ENCODE measurements at regions not wholly inside any gene's neighbourhood (a gene's known extent, or its start where the extent isn't known, plus 50 kb on each side); places are given as distances from the start of the nearest gene placed in this dataset.

DNA sequence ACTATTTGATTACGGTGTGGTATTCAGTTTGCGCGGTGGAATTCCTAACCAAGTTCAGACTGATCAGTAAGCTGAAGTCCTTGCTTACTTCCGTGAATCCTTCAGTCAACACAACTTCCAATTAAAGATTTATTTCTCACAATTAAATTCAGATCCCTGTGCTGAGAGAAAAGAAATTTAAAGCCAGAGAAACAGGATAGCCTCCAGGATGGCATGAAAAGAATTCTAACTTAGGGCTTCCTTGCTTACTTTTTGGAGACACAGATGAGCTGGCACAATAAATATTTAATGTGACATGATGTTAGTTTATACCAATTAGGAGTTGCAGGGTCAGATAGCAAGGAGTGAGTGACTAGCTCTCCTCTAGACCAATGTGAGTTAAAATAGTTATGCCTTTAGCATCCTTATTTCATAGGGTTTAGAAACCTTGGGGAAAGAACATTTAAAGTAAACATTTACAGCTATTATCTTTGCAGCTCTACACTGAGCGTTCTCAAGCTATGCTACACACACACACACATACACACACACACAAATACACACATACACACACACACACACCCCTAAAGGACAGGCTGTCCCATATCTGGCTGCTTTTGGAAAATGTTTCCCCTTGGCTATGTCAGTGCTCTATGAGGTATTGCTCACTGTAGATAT, 151.0 kb downstream of the TRIB2 start:
- H3K9me3 ChIP-seq (ENCODE audit: control insufficient read depth, insufficient read depth, low read depth, low read length), result no peaks in the 10 kb centered on the region
- no peak overlapping the region for H3K4me3 ChIP-seq (ENCODE audit: low read depth, low read length)
- CTCF ChIA-PET, result interaction anchor here (1.0 kb wide), 1 partner anchor 139 kb away, joined by 5 read pairs; no protein-coding TSS in a partner anchor
- POLR2A ChIA-PET, result no interaction called here
- TF ChIP-seq, protein P1, sequence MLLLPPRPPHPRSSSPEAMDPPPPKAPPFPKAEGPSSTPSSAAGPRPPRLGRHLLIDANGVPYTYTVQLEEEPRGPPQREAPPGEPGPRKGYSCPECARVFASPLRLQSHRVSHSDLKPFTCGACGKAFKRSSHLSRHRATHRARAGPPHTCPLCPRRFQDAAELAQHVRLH (tag by site-specific recombination; IDR thresholded peaks at IDR 0.05), result no peak
- TF ChIP-seq, protein P2, sequence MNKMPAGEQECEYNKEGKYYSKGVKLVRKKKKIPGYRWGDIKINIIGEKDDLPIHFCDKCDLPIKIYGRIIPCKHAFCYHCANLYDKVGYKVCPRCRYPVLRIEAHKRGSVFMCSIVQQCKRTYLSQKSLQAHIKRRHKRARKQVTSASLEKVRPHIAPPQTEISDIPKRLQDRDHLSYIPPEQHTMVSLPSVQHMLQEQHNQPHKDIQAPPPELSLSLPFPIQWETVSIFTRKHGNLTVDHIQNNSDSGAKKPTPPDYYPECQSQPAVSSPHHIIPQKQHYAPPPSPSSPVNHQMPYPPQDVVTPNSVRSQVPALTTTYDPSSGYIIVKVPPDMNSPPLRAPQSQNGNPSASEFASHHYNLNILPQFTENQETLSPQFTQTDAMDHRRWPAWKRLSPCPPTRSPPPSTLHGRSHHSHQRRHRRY (tag by site-specific recombination; IDR thresholded peaks at IDR 0.05), result no peak
- TF ChIP-seq ZNF48 (tag by site-specific recombination; IDR thresholded peaks at IDR 0.05), result no peak
- no peak for TF ChIP-seq ZNF677 (tag by site-specific recombination; IDR thresholded peaks at IDR 0.05)
- TF ChIP-seq ZNF211 (tag by site-specific recombination; IDR thresholded peaks at IDR 0.05; ENCODE audit: low read depth), result no peak
- no peak for TF ChIP-seq ZNF596 (tag by site-specific recombination; IDR thresholded peaks at IDR 0.05)
- TF ChIP-seq, protein P3, sequence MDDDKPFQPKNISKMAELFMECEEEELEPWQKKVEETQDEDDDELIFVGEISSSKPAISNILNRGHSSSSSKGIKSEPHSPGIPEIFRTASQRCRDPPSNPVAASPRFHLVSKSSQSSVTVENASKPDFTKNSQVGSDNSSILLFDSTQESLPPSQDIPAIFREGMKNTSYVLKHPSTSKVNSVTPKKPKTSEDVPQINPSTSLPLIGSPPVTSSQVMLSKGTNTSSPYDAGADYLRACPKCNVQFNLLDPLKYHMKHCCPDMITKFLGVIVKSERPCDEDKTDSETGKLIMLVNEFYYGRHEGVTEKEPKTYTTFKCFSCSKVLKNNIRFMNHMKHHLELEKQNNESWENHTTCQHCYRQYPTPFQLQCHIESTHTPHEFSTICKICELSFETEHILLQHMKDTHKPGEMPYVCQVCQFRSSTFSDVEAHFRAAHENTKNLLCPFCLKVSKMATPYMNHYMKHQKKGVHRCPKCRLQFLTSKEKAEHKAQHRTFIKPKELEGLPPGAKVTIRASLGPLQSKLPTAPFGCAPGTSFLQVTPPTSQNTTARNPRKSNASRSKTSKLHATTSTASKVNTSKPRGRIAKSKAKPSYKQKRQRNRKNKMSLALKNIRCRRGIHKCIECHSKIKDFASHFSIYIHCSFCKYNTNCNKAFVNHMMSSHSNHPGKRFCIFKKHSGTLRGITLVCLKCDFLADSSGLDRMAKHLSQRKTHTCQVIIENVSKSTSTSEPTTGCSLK (tag by site-specific recombination; IDR thresholded peaks at IDR 0.05), result no peak
- TF ChIP-seq, protein P4, sequence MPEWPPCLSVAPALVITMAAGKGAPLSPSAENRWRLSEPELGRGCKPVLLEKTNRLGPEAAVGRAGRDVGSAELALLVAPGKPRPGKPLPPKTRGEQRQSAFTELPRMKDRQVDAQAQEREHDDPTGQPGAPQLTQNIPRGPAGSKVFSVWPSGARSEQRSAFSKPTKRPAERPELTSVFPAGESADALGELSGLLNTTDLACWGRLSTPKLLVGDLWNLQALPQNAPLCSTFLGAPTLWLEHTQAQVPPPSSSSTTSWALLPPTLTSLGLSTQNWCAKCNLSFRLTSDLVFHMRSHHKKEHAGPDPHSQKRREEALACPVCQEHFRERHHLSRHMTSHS (tag by site-specific recombination; IDR thresholded peaks at IDR 0.05), result no peak
- no peak for TF ChIP-seq ZBTB20 (tag by site-specific recombination; IDR thresholded peaks at IDR 0.05)
- TF ChIP-seq MYNN (tag by site-specific recombination; IDR thresholded peaks at IDR 0.05; ENCODE audit: borderline replicate concordance), result no peak
- TF ChIP-seq ZNF311 (tag by site-specific recombination; IDR thresholded peaks at IDR 0.05; ENCODE audit: borderline replicate concordance), result no peak
- no peak for TF ChIP-seq BCL11A (tag by site-specific recombination; IDR thresholded peaks at IDR 0.05; ENCODE audit: low read depth)
- no peak for TF ChIP-seq HOXD13 (CRISPR knock-in tag; IDR thresholded peaks at IDR 0.05; ENCODE audit: borderline replicate concordance)
- H3K27ac ChIP-seq (ENCODE audit: extremely low read depth, low read depth, low read length), result no peak overlapping the region
- no peaks in the 10 kb centered on the region for H3K36me3 ChIP-seq (ENCODE audit: control insufficient read depth in 2 of 2, insufficient read depth in 1 of 2, low read length in 2 of 2)
- H3K4me1 ChIP-seq (ENCODE audit: control insufficient read depth, insufficient read depth, low read length), result no peaks in the 10 kb centered on the region

DNA sequence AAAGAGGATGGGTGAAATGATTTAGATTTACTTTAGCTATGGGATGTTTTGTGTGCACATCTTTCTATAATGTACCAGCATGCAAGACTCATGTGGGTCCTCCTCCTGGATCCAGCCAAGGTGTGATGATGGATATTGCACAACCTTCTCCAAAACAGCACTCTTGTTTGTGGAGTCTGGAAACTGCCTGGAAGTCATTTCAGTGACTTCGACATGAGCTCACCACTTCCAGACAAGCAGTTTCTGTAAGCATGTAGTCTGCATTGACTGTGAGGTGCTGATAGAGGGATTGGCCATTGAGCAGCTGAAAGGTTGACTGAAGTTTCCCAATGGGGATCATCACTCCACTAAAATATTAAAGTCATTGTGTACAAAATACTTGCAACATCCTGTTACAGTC, 154.0 kb downstream of the TRIB2 start:
- H3K9me3 ChIP-seq (ENCODE audit: control insufficient read depth, insufficient read depth, low read depth, low read length), result no peaks in the 10 kb centered on the region
- H3K4me1 ChIP-seq (ENCODE audit: control insufficient read depth, insufficient read depth, low read length), result no peaks in the 10 kb centered on the region
- H3K27ac ChIP-seq (ENCODE audit: extremely low read depth, low read depth, low read length), result no peak overlapping the region
- CTCF ChIA-PET, result interaction anchor here (1.4 kb wide), 1 partner anchor 136 kb away, joined by 3 read pairs; no protein-coding TSS in a partner anchor
- POLR2A ChIA-PET, result no interaction called here
- TF ChIP-seq ZNF501 (tag by site-specific recombination; IDR thresholded peaks at IDR 0.05) (no peak), YY2 (tag by site-specific recombination; IDR thresholded peaks at IDR 0.05) (no peak), ZNF157 (tag by site-specific recombination; IDR thresholded peaks at IDR 0.05) (no peak), ZNF560 (tag by site-specific recombination; IDR thresholded peaks at IDR 0.05; ENCODE audit: borderline replicate concordance) (no peak), ZNF600 (tag by site-specific recombination; IDR thresholded peaks at IDR 0.05) (no peak), ZNF677 (tag by site-specific recombination; IDR thresholded peaks at IDR 0.05) (no peak), ZNF311 (tag by site-specific recombination; IDR thresholded peaks at IDR 0.05; ENCODE audit: borderline replicate concordance) (no peak), ZNF112 (tag by site-specific recombination; IDR thresholded peaks at IDR 0.05) (no peak), ZNF529 (tag by site-specific recombination; IDR thresholded peaks at IDR 0.05; ENCODE audit: insufficient replicate concordance) (no peak)
- TF ChIP-seq, protein P5, sequence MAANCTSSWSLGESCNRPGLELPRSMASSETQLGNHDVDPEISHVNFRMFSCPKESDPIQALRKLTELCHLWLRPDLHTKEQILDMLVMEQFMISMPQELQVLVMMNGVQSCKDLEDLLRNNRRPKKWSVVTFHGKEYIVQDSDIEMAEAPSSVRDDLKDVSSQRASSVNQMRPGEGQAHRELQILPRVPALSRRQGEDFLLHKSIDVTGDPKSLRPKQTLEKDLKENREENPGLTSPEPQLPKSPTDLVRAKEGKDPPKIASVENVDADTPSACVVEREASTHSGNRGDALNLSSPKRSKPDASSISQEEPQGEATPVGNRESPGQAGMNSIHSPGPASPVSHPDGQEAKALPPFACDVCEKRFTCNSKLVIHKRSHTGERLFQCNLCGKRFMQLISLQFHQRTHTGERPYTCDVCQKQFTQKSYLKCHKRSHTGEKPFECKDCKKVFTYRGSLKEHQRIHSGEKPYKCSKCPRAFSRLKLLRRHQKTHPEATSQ (tag by site-specific recombination; IDR thresholded peaks at IDR 0.05), result no peak
- TF ChIP-seq, protein P6, sequence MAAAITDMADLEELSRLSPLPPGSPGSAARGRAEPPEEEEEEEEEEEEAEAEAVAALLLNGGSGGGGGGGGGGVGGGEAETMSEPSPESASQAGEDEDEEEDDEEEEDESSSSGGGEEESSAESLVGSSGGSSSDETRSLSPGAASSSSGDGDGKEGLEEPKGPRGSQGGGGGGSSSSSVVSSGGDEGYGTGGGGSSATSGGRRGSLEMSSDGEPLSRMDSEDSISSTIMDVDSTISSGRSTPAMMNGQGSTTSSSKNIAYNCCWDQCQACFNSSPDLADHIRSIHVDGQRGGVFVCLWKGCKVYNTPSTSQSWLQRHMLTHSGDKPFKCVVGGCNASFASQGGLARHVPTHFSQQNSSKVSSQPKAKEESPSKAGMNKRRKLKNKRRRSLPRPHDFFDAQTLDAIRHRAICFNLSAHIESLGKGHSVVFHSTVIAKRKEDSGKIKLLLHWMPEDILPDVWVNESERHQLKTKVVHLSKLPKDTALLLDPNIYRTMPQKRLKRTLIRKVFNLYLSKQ (tag by site-specific recombination; IDR thresholded peaks at IDR 0.05; ENCODE audit: borderline replicate concordance), result no peak
- H3K4me3 ChIP-seq (ENCODE audit: low read depth, low read length), result no peak overlapping the region
- H3K36me3 ChIP-seq (ENCODE audit: control insufficient read depth in 2 of 2, insufficient read depth in 1 of 2, low read length in 2 of 2), result no peaks in the 10 kb centered on the region
